ENCODE measurements at regions not wholly inside any gene's neighbourhood (a gene's known extent, or its start where the extent isn't known, plus 50 kb on each side); places are given as distances from the start of the nearest gene placed in this dataset.

GRCh38 chr3:124243177-124243859 lies 251.4 kb upstream of the ROPN1 start:
- no peak for DNase-seq (ENCODE audit: low read depth, low spot score)

- DNase-seq (ENCODE audit: low read depth, low spot score): no peak
Measured at GRCh38 chr3:124246376-124246775, 254.5 kb upstream of the ROPN1 start.

DNA sequence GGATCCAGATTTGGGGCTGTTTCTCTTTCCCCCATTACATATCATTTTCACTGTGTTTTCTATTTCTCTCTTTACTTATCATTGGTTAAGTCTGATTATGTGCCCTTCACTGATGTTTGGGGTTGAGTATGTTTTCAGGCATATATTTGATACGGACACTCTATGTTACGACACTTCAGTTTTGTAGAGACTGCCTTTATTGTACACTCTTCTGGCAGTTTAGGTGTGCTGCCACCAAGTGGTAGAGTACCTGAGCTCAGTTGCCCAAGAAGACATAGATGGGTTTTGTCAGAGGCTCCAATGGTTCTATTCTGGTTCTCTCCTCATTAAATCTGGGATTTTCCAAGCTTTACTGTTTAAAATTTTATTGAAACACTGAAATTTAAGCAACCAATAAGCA lies 255.0 kb upstream of the ROPN1 start:
- DNase-seq (ENCODE audit: low read depth, low spot score): no peak

DNA sequence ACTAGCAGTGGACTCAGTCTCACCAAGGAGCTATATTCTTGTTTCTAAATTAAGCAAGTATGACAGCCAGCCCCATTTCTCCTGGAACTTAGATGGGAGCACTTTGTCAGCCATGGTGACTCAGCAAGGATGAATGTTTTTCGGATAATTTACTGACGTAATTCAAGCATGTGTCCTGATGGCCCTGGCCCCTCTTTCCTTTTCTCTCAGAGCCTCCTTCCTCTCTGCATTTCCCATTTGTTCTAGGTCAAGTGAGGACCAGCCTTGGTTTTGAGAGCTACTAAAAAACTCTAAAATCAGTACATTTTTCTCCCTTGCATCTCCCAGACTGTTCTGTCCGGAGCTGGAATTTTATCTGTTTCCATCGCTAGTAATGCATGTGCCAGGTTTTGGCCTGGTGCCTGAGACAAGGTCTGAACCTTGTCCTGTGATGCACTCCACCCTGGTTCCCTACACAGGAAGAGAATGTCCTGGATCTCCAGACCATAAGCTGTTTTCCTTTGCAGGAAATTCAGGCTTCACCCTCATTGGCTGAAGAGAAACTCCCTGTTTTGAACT lies 256.6 kb upstream of the ROPN1 start:
- no peak for DNase-seq (ENCODE audit: low read depth, low spot score)

GRCh38 chr3:124249038-124249437 lies 257.1 kb upstream of the ROPN1 start:
- no peak for DNase-seq (ENCODE audit: low read depth, low spot score)

GRCh38 chr3:124250053-124250452 lies 258.1 kb upstream of the ROPN1 start:
- no peak for DNase-seq (ENCODE audit: low read depth, low spot score)

DNA sequence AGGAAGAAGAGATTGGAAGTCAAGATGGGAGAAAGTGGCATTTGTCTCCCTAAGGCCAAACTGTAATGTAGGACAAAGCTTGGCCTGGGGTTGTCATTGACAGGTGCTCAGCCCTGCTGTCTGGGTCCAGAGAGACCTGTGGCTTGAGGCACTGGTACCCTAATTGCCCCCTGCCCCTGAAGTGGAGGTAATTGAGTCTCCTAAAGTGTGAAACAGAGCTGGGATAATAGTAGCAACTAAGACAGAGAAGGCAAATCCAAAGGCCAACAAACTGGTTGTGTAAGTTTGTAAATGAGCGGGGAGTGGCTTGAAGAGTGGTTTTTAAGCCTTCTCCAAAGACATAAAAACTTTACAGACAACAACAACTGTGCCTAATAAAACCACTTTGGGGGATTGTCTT lies 264.2 kb upstream of the ROPN1 start:
- DNase-seq (ENCODE audit: low read depth, low spot score): no peak

- DNase-seq (ENCODE audit: low read depth, low spot score): no peak
Measured at GRCh38 chr3:124256599-124256998, 264.7 kb upstream of the ROPN1 start.

DNA sequence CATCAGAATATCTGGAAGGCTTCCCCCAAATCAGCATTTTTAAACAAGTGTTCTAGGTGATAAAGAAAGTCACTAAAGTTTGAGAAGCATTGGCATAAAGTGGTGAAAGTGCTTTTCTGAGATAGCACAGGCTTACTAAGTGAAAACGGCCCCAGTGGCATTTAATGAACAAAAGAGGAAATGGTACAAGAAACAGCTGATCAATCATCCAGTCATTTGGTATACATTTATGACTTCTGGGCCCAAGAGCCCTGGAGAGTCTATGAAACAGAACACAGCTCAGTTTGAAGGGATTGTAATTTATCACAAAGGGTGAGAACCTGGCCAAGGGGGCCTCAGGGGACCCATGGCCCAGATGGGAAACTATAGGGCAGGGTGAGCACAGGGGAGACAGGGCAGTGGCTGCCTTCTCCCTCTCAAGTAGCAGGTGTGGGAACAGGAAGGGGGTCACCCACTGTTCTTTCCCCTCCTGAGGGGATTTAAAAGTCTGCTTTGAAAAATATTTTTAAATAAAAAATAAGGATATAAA lies 265.5 kb upstream of the ROPN1 start:
- no peak for DNase-seq (ENCODE audit: low read depth, low spot score)

- DNase-seq (ENCODE audit: low read depth, low spot score): no peak
Measured at GRCh38 chr3:124258057-124258500, 266.2 kb upstream of the ROPN1 start.

- no peak for DNase-seq (ENCODE audit: low read depth, low spot score)
Measured at GRCh38 chr3:124260206-124260915, 268.4 kb upstream of the ROPN1 start.

GRCh38 chr3:124261306-124261705 lies 269.4 kb upstream of the ROPN1 start:
- DNase-seq (ENCODE audit: low read depth, low spot score): no peak

- DNase-seq (ENCODE audit: low read depth, low spot score): no peak
Measured at GRCh38 chr3:124263168-124263567, 271.2 kb upstream of the ROPN1 start.

GRCh38 chr3:124264346-124264745 lies 272.4 kb upstream of the ROPN1 start:
- DNase-seq (ENCODE audit: low read depth, low spot score): no peak

DNA sequence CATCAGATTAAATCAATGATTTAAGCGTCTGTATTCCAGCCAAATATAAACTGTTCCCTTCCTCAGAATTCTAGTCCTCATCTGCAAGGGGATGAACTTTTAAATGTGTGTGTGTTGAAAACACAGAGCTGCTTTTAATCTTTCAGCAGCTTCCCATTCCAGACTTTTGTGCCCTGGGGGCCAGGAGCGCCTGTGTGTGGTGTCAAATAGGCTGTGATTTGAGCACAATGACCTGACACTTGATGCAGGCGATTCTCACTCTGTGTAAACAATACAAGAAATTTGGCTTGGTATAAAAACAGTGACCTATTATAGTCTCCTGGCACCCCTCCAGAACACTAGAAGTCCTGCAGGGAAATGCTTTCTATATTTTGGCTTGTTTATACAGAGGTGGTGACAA lies 274.6 kb upstream of the ROPN1 start:
- DNase-seq (ENCODE audit: low read depth, low spot score): no peak

DNA sequence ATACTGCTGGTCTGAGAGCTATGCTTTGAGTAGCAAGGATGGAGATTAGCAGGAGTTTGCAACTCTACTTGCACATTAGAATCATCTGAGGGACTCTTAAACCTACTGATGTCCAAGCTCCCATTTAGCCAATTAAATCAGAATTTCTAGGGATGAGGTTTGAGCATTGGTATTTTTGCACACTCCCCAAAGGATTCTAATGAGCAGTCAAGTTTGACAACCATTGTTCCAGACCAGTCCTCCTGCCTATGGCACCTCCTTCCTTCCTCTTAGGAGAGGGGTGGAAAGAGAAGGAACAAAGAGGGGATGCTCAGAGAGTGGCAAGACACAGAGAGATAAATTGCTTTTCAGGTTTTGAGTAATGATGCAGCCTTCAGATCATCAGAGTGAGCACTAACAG lies 275.5 kb upstream of the ROPN1 start:
- no peak for DNase-seq (ENCODE audit: low read depth, low spot score)

DNA sequence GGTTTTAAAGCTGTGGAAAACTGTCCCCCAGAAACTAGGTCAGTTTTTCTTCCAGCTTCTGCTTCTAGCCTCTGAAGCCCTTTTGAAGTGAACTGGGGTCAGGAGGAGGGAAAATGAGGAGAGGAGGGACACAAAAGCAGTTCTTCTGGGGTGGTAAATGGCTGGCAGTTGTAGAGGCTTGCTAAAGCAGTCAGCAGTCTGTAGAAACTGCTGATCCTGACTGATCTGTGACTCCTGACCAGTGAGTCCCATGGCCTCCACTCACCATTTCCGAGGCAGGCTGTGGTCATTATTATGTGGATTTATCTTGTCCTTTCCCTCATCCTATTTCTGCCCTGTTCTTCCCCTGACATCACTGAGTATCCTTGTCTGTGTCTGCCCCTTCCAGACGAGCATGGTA lies 276.4 kb upstream of the ROPN1 start:
- DNase-seq (ENCODE audit: low read depth, low spot score): no peak

DNA sequence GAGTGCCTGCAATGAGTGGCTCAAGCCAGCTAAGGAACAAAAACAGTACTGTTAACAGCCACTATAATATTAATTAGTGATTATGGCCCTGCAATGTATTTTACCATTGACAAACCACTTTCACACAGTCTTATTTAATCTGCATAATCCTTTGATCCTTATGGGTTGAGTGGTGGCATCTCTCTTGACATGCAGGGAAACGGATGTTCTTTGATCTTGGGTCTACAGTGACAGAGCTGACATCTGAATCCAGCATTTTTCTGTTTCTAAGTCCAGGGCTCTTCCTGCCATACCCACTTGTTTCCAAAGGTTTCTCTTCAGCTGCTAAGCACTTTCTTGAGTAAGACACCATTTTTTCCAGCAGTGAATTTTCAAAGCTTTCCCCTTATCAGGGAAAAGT lies 277.7 kb upstream of the ROPN1 start:
- DNase-seq (ENCODE audit: low read depth, low spot score): no peak

- DNase-seq (ENCODE audit: low read depth, low spot score): no peak
Measured at GRCh38 chr3:124272605-124273151, 280.8 kb upstream of the ROPN1 start.

DNA sequence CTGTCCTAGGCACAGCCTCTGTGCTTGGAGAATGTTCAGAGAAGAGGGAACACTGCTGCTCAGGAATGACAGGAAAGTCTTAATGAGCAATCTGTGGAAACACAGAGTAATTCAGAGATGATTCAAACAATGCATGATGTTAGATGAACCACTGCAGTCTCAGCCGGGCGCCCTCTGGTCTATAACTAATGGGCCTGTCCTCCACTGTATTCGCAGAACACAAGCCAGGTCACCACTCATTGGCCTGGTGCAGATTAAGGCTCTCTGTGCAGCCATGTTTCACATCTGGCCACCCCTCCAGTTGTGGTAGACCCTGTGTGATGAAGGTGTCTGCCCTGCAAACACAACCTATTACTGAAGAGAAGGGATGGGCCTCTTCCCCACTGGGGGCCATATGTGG lies 281.7 kb upstream of the ROPN1 start:
- no peak for DNase-seq (ENCODE audit: low read depth, low spot score)

- DNase-seq (ENCODE audit: low read depth, low spot score): no peak
Measured at GRCh38 chr3:124274051-124274450, 282.1 kb upstream of the ROPN1 start.

DNA sequence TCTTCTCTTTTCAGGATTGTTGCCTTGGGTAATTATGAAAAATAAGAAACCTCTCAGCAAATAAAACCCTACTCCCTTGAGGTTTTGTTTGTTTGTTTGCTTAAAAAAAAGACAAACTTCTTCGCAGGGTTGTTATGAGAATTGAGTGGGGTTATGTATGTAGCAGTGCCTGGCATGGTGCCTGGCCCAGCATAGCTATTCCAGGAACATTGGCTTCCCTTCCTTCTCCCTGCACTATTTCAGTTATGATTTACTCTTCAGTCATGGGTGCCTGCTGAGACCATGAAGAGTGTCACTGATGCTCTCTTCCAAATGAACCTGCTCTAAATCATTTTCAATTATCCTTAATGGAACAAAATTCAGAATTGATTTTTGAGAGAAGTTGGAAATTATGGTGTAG lies 283.5 kb upstream of the ROPN1 start:
- no peak for DNase-seq (ENCODE audit: low read depth, low spot score)

DNA sequence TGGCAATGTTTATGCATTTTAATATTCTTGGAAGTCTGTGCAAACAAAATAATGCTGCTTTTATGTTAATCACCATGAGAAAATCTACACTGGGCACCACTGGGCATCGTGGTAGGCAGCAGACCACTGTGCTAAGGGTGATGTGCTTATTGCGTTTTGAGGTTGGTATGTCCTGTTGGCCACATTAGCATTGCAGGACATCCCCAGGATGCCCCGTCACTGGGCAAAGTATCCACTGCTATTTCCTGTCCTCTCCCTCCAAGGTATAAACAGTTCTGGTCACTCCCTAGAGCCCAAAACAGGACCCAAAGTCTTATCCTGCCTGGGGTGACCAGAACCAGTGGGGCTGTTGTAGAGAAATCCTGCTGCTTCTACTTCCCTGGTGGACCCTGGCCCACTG lies 284.2 kb upstream of the ROPN1 start:
- no peak for DNase-seq (ENCODE audit: low read depth, low spot score)

All from activated CD4-positive, CD25-positive, alpha-beta regulatory T cell treated with anti-CD3 and anti-CD28 coated beads, Interleukin-2, amount 50 U/mL, for 16 hours (primary cell).